Right kidney (tissue), 1 donor: ENCODE measurements at regions not wholly inside any gene's neighbourhood (a gene's known extent, or its start where the extent isn't known, plus 50 kb on each side); places are given as distances from the start of the nearest gene placed in this dataset.

ENCODE experiments used
- DNase-seq: peaks from one replicate; pipeline ENCODE4 v3.0.0-alpha.2; 2016

DNA sequence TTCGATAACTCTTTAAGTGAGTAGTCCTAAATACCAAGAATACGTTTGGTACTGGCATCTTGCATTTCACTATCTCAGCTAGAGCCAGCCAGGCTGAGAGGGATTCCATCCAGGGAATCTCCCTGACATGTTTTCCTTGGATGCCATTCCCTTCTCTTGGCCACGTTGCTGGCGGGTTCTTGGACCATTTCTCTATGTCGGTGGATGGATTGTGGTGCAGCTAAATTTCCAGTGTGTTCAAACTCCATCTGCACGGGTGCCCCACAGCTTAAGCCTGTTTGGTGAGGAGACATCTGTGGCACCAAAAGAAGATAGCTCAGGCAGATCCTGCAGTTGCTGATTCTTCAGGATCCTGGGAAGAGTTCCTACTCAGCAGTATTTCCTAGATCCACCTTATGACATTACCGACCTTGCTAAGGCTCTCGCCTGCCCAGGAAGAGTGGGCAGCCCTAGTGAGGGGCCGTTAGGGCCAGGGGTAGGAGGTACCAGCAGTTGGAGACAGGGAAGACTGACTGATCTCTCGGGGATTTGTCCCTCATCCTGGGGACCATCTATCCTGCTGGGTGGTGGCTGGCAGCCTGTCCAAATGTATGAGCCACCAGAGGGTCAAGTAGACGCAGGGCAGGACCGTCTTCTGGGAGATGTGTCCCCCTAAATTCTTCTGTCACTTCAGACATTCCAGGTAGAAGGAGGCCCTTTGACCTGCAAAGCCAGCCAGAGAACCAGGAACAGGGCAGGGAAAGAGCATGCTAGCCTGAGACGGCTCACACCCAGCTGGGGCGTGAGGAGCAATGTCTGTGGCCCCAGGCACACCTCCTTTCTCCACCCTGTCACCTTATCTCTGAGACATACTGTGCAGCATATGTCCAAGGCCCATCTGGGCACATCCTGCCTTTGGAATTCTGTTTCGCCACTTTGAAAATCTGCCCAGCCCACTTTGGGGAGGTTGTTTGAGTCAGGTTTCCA is 72.6 kb upstream of the CAPRIN2 start:
- no peak for DNase-seq

GRCh38 chr12:30826276-30826675 is 71.5 kb upstream of the CAPRIN2 start:
- DNase-seq: no peak

DNA sequence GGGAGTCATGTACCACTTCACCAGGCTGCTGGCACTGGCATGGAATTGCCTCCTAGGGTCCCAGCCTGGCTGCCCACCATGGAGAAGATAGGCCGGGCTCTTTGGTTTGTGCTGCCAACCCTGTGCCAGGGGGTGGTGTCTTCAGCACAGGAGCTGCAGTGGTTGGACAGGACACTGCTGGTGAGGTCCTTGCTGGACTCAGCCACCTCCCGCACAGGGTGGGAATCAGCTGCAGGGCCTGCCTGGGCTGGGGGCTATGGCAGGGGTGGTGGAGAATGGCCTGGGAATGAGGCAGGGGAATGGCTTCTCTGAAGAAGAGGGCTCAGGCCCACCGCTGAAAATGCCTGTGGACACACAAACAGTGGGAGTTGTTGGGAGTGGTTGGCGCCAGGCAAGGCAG is 70.6 kb upstream of the CAPRIN2 start:
- DNase-seq: no peak

DNA sequence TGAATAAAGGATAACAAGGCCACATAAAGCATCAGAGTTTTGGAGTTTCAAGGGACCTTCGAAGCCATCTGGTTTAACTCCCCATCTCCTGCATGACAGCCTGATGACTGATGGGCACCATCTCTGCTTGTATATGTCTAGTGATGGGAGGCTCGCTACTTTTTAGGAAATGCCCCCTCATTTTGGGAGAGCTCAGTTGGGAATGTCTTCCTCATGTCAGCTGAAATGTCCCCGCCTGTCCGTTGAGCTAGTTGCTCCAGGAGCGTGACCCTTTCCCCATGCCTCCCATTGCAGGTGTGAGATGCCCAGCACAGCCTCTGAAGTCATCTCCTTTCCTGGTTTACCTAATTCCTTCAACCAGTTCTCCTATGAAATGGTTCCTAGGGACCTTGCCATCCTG is 69.6 kb upstream of the CAPRIN2 start:
- no peak for DNase-seq

GRCh38 chr12:30823764-30824163 is 69.0 kb upstream of the CAPRIN2 start:
- DNase-seq: no peak

- no peak for DNase-seq
These were observed 68.5 kb upstream of the CAPRIN2 start for GRCh38 chr12:30823156-30823699.

DNA sequence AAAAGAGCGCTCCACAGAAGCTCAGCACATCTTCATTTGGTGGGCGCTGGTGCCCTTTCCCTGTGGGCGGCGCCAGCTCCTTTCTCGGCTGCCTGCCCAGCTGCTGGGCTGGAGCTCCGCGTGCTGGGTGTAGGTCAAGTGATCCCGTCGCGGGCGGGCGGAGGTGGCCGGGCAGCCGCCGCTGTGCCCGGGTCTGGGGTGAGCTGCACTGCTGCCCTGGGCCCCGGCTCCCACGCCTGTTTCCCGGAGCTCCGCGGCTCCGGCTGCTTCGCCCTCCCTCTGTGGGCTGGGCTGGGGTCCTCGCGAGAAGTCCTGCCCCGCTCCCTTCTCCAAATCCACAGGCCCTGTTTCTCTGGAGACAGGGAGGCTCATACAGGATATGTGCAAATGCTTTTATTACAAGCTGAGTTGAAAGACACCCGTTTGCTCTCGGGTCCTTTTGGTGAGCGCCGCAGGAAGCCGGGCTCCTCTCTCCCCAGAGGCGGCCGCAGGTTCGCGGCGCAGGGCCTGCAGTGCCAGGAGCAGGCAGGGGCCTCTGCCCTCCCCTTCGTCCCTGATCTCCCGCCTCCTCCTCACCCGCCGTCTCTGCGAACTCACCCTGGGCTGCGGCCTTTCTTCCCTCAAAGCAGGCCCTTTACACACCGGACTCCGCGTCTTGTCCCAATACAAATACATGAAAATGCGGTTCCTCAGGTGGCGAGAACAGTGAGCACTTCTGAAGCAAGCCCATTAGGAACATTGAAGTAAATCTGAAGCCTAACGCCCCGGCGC is 67.8 kb upstream of the CAPRIN2 start:
- DNase-seq: peak; percentile 96

DNA sequence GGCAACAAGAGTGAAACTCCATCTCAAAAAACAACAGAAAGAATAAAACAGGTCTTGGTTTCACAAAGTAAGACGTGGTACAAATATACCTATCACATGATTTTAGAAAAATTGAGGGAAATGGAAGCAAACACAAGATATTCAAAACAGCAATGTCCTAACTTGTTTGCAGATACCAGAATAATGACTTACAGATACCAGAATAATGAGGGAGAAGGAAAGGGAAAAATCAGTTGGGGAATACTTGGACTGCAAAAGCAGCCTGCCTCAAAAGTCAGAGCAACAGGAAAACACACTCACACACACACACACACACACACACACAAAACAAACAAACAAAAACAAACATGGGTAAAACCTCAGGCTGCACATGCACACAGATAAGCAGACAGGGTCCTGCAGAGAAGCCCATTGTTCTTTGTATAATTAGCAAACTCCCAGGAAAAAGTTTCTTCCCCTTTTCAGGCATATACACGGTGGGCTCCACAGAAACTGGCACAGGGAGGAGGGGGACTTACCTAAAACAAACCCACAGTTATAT is 65.7 kb upstream of the CAPRIN2 start:
- peak; percentile 29 for DNase-seq

GRCh38 chr12:30818562-30818961 is 63.8 kb upstream of the CAPRIN2 start:
- DNase-seq: no peak

- DNase-seq: no peak
These were observed 62.2 kb upstream of the CAPRIN2 start for GRCh38 chr12:30816742-30817465.

DNA sequence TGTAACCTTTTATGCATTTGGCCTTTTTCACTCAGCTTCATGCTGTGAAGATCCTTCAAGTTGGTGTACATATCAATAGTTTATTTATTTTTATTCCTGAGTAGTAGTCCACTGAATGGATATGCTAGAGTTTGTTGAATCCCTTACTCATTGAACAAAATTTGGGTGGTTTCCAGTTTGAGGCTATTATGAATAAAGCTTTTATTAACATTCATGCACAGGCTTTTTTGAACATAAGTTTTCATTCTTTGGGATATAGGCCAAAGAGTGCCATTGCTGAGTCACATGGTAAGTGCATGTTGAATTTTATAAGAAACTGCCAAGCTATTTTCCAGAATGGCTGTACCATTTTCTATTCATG is 59.5 kb upstream of the CAPRIN2 start:
- no peak for DNase-seq

DNA sequence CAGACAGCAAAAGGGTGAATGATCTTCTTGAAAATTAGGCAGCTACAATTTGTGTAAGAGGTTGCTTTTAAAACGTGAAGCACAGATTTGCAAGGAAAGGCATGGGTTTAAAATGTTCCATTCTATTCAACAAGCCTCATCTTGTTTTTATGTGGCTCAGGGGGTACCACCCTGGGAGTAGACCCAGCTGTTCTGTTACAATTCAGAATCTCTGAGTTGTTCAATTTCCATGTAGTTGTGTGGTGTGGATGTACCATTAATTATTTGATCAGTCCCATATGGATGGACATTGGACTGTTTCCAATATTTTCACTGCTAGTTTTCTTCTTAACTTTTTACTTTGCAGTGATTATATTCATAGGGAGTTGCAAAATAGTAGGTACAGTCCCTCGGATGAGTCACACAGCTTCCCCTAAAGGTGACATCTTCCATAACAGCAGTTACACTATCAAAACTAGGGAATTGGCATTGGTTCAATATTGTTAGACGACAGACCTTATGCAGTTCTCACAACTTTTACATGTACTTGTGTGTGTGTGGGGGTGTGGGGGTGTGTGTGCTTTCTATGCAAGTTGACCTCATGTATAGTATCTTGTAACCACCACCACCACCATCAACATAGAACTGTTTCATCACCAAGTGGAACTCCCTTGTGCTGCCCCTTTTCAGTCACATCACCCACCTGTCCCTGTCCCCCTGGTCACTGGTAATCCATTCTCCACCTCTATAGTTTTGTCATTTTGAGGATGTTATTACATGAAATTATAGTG is 59.0 kb upstream of the CAPRIN2 start:
- DNase-seq: no peak

- no peak for DNase-seq
These were observed 57.2 kb upstream of the CAPRIN2 start for GRCh38 chr12:30811966-30812365.

GRCh38 chr12:30810918-30811317 is 56.2 kb upstream of the CAPRIN2 start:
- no peak for DNase-seq

- DNase-seq: no peak
These were observed 52.9 kb upstream of the CAPRIN2 start for GRCh38 chr12:30807695-30808034.

- peak; percentile 28 for DNase-seq
These were observed 52.4 kb upstream of the CAPRIN2 start for GRCh38 chr12:30806989-30807694.

GRCh38 chr12:30805959-30806358 is 51.2 kb upstream of the CAPRIN2 start:
- no peak for DNase-seq
